K562 (cell line): ENCODE measurements at regions not wholly inside any gene's neighbourhood (a gene's known extent, or its start where the extent isn't known, plus 50 kb on each side); places are given as distances from the start of the nearest gene placed in this dataset.

Experiments used
- BRD4 ChIP-seq: fragments of 200-600 bp; sonication (generic); IDR thresholded peaks from 2 replicates; pipeline ENCODE4 v1.6.1; 2017; ENCODE audit warnings: inconsistent platforms
- CCAR2 ChIP-seq: fragments of 200-400 bp; formaldehyde crosslinking; IDR thresholded peaks from 2 replicates; pipeline ENCODE4 v1.6.1; 2017; ENCODE audit warnings: mild to moderate bottlenecking, low read depth, low read length
- DIDO1 ChIP-seq: fragments of 450-650 bp; IDR thresholded peaks from 2 replicates; pipeline ENCODE4 v1.6.1; 2016; ENCODE audit warnings: low read depth, missing biosample characterization, missing genetic modification characterization
- ERF ChIP-seq: fragments of 450-650 bp; formaldehyde crosslinking; IDR thresholded peaks from 2 replicates; pipeline ENCODE4 v1.4.0; 2020; ENCODE audit warnings: mild to moderate bottlenecking, mixed read lengths
- FOXA1 ChIP-seq: fragments of 450-650 bp; IDR thresholded peaks from 2 replicates; pipeline ENCODE4 v1.6.1; 2016; ENCODE audit warnings: mild to moderate bottlenecking, borderline replicate concordance
- FOXP1 ChIP-seq: sonication (generic); formaldehyde crosslinking; IDR thresholded peaks from 2 replicates; pipeline ENCODE4 v1.8.0; 2022; ENCODE audit warnings: mild to moderate bottlenecking, missing genetic modification reagents
- GABPA ChIP-seq: fragments of 200-800 bp; sonication (Bioruptor generic); conservative IDR thresholded peaks from 2 replicates; pipeline ENCODE4 v1.6.1; 2016; ENCODE audit warnings: low read depth, missing genetic modification characterization, missing compliant biosample characterization
- HNRNPH1 ChIP-seq: fragments of 200-400 bp; formaldehyde crosslinking; optimal IDR thresholded peaks from 2 replicates; pipeline ENCODE3; 2017; ENCODE audit warnings: low read depth, mild to moderate bottlenecking, low read length, moderate library complexity
- MAZ ChIP-seq, 2 experiments: fragments of 450-650 bp in 1 of 2; sonication (generic) in 1 of 2; formaldehyde crosslinking; IDR thresholded peaks in 1 of 2; conservative IDR thresholded peaks in 1 of 2; 2 replicates each; pipeline versions ENCODE4 v1.4.0 to v1.5.0; 2020; ENCODE audit warnings: mild to moderate bottlenecking in 1 of 2, missing genetic modification reagents in 1 of 2
- MCM2 ChIP-seq: fragments of 450-650 bp; IDR thresholded peaks from 2 replicates; pipeline ENCODE4 v1.6.1; 2017; ENCODE audit warnings: low read depth, mild to moderate bottlenecking
- MECOM ChIP-seq: fragments of 250-450 bp; sonication (Bioruptor Pico); IDR thresholded peaks from 2 replicates; pipeline ENCODE4 v1.8.0; 2022; ENCODE audit warnings: inconsistent platforms
- MEIS2 ChIP-seq: fragments of 450-650 bp; IDR thresholded peaks from 2 replicates; pipeline ENCODE4 v1.6.1; 2014; ENCODE audit warnings: mild to moderate bottlenecking; ENCODE audit not compliant: partially characterized antibody
- NR3C1 ChIP-seq: sonication (generic); formaldehyde crosslinking; IDR thresholded peaks from 2 replicates; pipeline ENCODE4 v1.8.1; 2022; ENCODE audit warnings: missing genetic modification reagents
- SIN3B ChIP-seq: fragments of 450-650 bp; IDR thresholded peaks from 2 replicates; pipeline ENCODE4 v1.6.1; 2017; ENCODE audit warnings: low read depth, mild to moderate bottlenecking, moderate library complexity
- TAF9B ChIP-seq: fragments of 450-650 bp; IDR thresholded peaks from 2 replicates; pipeline ENCODE4 v1.6.1; 2018; ENCODE audit warnings: mild to moderate bottlenecking; ENCODE audit not compliant: partially characterized antibody
- ZNF384 ChIP-seq: IDR thresholded peaks from 2 replicates; pipeline ENCODE4 v1.6.1; 2012; ENCODE audit warnings: low read depth, low read length, improper control_type of control experiment
- TF ChIP-seq, protein P1 (sequence below): fragments of 450-650 bp; IDR thresholded peaks from 2 replicates; pipeline ENCODE4 v1.6.1; 2018; ENCODE audit not compliant: partially characterized antibody
- TF ChIP-seq, protein P2 (sequence below), 3 experiments: fragments of 200-800 bp in 1 of 3; sonication (Bioruptor generic) in 1 of 3; sonication (generic) in 1 of 3; formaldehyde crosslinking in 1 of 3; IDR thresholded peaks; 2 replicates each; pipeline versions ENCODE4 v1.6.1 to v1.8.0; 2016 to 2022; ENCODE audit warnings: mild to moderate bottlenecking in 2 of 3, missing compliant biosample characterization in 2 of 3, missing genetic modification characterization in 2 of 3, missing genetic modification reagents in 1 of 3
- TF ChIP-seq, protein P3 (sequence below): IDR thresholded peaks from 2 replicates; pipeline ENCODE4 v1.6.1; 2016; ENCODE audit warnings: missing genetic modification characterization, missing compliant biosample characterization
- TF ChIP-seq, protein P4 (sequence below): fragments of 450-650 bp; IDR thresholded peaks from 2 replicates; pipeline ENCODE4 v1.6.1; 2017; ENCODE audit warnings: antibody characterized with exemption

DNA sequence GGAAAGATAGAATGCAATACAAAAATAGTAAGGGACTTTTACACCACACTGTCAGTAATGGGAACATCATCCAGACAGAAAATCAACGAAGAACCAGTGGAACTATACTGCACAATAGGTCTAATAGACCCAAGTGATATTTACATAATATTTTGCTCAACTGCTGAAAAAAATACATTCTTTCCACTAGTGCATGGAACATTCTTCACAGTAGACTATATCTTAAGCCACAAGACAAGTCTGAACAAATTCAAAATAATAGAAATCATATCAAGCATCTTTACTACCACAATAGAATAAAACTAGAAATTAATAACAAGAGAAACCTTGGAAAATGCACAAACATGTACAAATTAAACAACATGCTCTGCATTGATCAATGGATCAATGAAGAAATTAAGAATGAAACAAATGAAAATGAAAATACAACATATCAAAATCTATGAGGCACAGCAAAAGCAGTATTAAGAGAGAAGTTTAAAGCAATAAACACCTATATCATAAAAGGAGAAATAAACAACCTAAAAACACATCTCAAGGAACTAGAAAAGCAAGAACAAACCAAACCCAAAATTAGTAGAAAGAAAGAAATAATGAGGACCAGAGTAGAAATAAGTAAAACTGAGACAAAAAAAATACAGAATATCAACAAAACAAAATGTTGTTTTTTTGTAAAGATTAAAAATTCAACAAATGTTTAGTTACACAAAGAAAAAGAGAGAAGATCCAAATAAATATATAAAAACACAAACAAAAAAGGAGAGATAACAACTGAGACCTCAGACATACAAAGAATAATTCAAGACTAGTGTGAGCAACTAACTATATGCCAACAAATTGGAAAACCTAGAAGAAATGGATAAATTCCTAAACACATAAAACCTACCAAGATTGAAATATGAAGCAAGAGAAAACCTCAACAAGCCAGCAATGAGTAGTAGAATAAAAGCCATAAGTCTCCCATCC is 51.5 kb upstream of the ANTXR2 start (continued):
- TF ChIP-seq, protein P1, sequence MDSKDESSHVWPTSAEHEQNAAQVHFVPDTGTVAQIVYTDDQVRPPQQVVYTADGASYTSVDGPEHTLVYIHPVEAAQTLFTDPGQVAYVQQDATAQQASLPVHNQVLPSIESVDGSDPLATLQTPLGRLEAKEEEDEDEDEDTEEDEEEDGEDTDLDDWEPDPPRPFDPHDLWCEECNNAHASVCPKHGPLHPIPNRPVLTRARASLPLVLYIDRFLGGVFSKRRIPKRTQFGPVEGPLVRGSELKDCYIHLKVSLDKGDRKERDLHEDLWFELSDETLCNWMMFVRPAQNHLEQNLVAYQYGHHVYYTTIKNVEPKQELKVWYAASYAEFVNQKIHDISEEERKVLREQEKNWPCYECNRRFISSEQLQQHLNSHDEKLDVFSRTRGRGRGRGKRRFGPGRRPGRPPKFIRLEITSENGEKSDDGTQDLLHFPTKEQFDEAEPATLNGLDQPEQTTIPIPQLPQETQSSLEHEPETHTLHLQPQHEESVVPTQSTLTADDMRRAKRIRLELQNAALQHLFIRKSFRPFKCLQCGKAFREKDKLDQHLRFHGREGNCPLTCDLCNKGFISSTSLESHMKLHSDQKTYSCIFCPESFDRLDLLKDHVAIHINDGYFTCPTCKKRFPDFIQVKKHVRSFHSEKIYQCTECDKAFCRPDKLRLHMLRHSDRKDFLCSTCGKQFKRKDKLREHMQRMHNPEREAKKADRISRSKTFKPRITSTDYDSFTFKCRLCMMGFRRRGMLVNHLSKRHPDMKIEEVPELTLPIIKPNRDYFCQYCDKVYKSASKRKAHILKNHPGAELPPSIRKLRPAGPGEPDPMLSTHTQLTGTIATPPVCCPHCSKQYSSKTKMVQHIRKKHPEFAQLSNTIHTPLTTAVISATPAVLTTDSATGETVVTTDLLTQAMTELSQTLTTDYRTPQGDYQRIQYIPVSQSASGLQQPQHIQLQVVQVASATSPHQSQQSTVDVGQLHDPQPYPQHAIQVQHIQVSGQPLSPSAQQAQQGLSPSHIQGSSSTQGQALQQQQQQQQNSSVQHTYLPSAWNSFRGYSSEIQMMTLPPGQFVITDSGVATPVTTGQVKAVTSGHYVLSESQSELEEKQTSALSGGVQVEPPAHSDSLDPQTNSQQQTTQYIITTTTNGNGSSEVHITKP, result no peak
- TF ChIP-seq DIDO1 (tag), result no peak
- no peak for TF ChIP-seq NR3C1 (CRISPR knock-in tag)
- TF ChIP-seq BRD4, result no peak
- TF ChIP-seq MCM2, result no peak
- no peak for TF ChIP-seq CCAR2
- TF ChIP-seq MAZ (CRISPR knock-in tag; conservative IDR thresholded peaks at IDR 0.05 in 1 of 2, IDR thresholded peaks at IDR 0.05 in 1 of 2), result no peak
- TF ChIP-seq, protein P2, sequence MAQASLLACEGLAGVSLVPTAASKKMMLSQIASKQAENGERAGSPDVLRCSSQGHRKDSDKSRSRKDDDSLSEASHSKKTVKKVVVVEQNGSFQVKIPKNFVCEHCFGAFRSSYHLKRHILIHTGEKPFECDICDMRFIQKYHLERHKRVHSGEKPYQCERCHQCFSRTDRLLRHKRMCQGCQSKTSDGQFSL (CRISPR knock-in tag; IDR thresholded peaks at IDR 0.05), result no peak
- TF ChIP-seq, protein P2 (tag; IDR thresholded peaks at IDR 0.05), result no peak
- no peak for TF ChIP-seq MECOM (CRISPR knock-in tag)
- no peak for TF ChIP-seq HNRNPH1
- TF ChIP-seq, protein P3, sequence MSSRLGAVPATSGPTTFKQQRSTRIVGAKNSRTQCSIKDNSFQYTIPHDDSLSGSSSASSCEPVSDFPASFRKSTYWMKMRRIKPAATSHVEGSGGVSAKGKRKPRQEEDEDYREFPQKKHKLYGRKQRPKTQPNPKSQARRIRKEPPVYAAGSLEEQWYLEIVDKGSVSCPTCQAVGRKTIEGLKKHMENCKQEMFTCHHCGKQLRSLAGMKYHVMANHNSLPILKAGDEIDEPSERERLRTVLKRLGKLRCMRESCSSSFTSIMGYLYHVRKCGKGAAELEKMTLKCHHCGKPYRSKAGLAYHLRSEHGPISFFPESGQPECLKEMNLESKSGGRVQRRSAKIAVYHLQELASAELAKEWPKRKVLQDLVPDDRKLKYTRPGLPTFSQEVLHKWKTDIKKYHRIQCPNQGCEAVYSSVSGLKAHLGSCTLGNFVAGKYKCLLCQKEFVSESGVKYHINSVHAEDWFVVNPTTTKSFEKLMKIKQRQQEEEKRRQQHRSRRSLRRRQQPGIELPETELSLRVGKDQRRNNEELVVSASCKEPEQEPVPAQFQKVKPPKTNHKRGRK (tag), result 0 out of 2 replicates have a peak, but pooled peaks have one; percentile 32
- no peak for TF ChIP-seq FOXA1
- TF ChIP-seq, protein P4, sequence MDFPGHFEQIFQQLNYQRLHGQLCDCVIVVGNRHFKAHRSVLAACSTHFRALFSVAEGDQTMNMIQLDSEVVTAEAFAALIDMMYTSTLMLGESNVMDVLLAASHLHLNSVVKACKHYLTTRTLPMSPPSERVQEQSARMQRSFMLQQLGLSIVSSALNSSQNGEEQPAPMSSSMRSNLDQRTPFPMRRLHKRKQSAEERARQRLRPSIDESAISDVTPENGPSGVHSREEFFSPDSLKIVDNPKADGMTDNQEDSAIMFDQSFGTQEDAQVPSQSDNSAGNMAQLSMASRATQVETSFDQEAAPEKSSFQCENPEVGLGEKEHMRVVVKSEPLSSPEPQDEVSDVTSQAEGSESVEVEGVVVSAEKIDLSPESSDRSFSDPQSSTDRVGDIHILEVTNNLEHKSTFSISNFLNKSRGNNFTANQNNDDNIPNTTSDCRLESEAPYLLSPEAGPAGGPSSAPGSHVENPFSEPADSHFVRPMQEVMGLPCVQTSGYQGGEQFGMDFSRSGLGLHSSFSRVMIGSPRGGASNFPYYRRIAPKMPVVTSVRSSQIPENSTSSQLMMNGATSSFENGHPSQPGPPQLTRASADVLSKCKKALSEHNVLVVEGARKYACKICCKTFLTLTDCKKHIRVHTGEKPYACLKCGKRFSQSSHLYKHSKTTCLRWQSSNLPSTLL, result peak; percentile 60
- TF ChIP-seq MEIS2, result no peak
- no peak for TF ChIP-seq FOXP1
- no peak for TF ChIP-seq GABPA (tag)
- no peak for TF ChIP-seq ERF (CRISPR knock-in tag)
- no peak for TF ChIP-seq SIN3B
- TF ChIP-seq TAF9B, result no peak
- no peak for TF ChIP-seq ZNF384
